Hepatocyte (in vitro differentiated cells): ENCODE measurements at regions not wholly inside any gene's neighbourhood (a gene's known extent, or its start where the extent isn't known, plus 50 kb on each side); places are given as distances from the start of the nearest gene placed in this dataset.
A peak's percentile ranks its signal among the peaks of the same experiment; 100 is the strongest.

Experiments used
- DNase-seq: peaks from one replicate; pipeline ENCODE4 v3.0.0-alpha.2; 2016; ENCODE audit warnings: low spot score
- H2AFZ ChIP-seq: fragments of 200-600 bp; sonication (generic); 2 replicates; pipeline ENCODE4 v1.6.0; 2016; ENCODE audit warnings: antibody characterized with exemption, mild to moderate bottlenecking
- H3K27ac ChIP-seq: fragments of 200-600 bp; sonication (generic); 2 replicates; pipeline ENCODE4 v1.5.1; 2016; ENCODE audit warnings: mild to moderate bottlenecking
- H3K27me3 ChIP-seq: fragments of 200-600 bp; sonication (generic); 2 replicates; pipeline ENCODE4 v1.6.1; 2016
- H3K36me3 ChIP-seq: fragments of 200-600 bp; sonication (generic); replicated peaks from 2 replicates; pipeline ENCODE4 v1.5.1; 2016; ENCODE audit warnings: low read depth; ENCODE audit not compliant: insufficient read depth
- H3K4me1 ChIP-seq: fragments of 200-600 bp; sonication (generic); 2 replicates; pipeline ENCODE4 v1.5.1; 2016; ENCODE audit warnings: mild to moderate bottlenecking, moderate library complexity; ENCODE audit not compliant: insufficient read depth
- H3K4me2 ChIP-seq: fragments of 200-600 bp; sonication (generic); 2 replicates; pipeline ENCODE4 v1.6.0; 2016
- H3K4me3 ChIP-seq: fragments of 200-600 bp; sonication (generic); 2 replicates; pipeline ENCODE4 v1.5.1; 2016; ENCODE audit warnings: mild to moderate bottlenecking
- H3K79me2 ChIP-seq: fragments of 200-600 bp; sonication (generic); 2 replicates; pipeline ENCODE4 v1.6.0; 2017; ENCODE audit warnings: mild to moderate bottlenecking
- H3K9me2 ChIP-seq: fragments of 200-600 bp; sonication (generic); replicated peaks from 2 replicates; pipeline ENCODE4 v1.6.0; 2017; ENCODE audit warnings: mild to moderate bottlenecking; ENCODE audit not compliant: insufficient read depth
- H3K9me3 ChIP-seq: fragments of 200-600 bp; sonication (generic); 2 replicates; pipeline ENCODE4 v1.5.1; 2016; ENCODE audit warnings: low read depth, mild to moderate bottlenecking
- H4K20me1 ChIP-seq: fragments of 200-600 bp; sonication (generic); 2 replicates; pipeline ENCODE4 v1.6.0; 2016; ENCODE audit warnings: mild to moderate bottlenecking; ENCODE audit not compliant: insufficient read depth, poor library complexity, severe bottlenecking
- EZH2 ChIP-seq: fragments of 200-600 bp; sonication (generic); IDR thresholded peaks from 2 replicates; pipeline ENCODE4 v1.6.1; 2016; ENCODE audit warnings: antibody characterized with exemption, mild to moderate bottlenecking, borderline replicate concordance
- EZH2phosphoT487 ChIP-seq: fragments of 200-600 bp; sonication (generic); IDR thresholded peaks from one replicate; pipeline ENCODE4 v1.6.1; 2018; ENCODE audit warnings: antibody characterized with exemption, mild to moderate bottlenecking, low read depth, moderate library complexity; ENCODE audit not compliant: unreplicated experiment, severe bottlenecking
- WGBS: methylation state at CpG from one replicate; pipeline ENCODE4 v1.1.6; 2016; ENCODE audit warnings: low lambda C conversion rate; ENCODE audit errors: missing lambda C conversion rate; 5-methylcytosine and 5-hydroxymethylcytosine counted together
- TF ChIP-seq, protein P1 (sequence below): fragments of 200-600 bp; sonication (generic); IDR thresholded peaks from 2 replicates; pipeline ENCODE4 v1.5.1; 2016; ENCODE audit warnings: antibody characterized with exemption, mild to moderate bottlenecking; ENCODE audit not compliant: poor library complexity

DNA sequence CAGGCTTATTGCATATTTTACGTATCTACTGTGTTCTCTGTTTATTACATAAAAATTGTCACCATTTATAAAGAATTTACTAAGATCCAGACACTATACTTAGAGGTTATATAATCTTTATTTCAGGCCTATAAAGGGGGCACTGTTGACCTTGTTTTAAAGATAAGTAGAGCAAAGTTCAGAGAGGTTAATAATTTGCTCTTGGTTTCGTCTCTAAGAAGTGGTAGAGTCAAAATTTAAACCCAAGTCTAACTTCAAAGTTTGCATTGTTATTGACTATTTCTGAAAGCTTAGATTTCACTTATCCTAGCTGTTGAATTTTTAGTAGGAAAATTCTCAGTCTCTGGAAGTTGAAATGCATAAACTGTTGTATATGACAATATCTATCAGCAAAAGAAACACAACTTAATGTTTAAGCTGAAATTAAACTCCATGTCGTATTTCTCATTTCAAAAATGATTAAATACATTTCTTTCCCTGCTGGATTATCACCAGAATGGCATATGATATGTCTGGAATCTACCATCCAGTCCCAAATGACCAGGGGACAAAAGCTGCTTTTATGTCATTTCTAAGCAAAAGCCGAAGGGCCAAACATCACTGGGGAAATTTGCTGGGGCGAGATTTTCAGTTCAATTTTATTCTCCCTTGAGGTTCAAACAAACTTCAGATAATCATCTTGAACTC, 138.4 kb downstream of the SLC7A11 start:
- H3K4me2 ChIP-seq: peak overlapping the region; percentile 63
- no peak for DNase-seq
- WGBS: 59% methylated on average over 5 of the region's 5 CpGs
- H3K4me1 ChIP-seq: peaks cover 22% of the 10 kb centered on the region
- H3K4me3 ChIP-seq: no peak overlapping the region
- no peaks in the 10 kb centered on the region for H3K36me3 ChIP-seq
- TF ChIP-seq EZH2 (no peak), EZH2phosphoT487 (no peak)
- TF ChIP-seq, protein P1, sequence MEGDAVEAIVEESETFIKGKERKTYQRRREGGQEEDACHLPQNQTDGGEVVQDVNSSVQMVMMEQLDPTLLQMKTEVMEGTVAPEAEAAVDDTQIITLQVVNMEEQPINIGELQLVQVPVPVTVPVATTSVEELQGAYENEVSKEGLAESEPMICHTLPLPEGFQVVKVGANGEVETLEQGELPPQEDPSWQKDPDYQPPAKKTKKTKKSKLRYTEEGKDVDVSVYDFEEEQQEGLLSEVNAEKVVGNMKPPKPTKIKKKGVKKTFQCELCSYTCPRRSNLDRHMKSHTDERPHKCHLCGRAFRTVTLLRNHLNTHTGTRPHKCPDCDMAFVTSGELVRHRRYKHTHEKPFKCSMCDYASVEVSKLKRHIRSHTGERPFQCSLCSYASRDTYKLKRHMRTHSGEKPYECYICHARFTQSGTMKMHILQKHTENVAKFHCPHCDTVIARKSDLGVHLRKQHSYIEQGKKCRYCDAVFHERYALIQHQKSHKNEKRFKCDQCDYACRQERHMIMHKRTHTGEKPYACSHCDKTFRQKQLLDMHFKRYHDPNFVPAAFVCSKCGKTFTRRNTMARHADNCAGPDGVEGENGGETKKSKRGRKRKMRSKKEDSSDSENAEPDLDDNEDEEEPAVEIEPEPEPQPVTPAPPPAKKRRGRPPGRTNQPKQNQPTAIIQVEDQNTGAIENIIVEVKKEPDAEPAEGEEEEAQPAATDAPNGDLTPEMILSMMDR: no peak
- H3K27ac ChIP-seq: peak overlapping the region; percentile 70
- H3K9me3 ChIP-seq: no peaks in the 10 kb centered on the region
- peak overlapping the region; percentile 29 for H2AFZ ChIP-seq
- no peaks in the 10 kb centered on the region for H3K27me3 ChIP-seq
- H4K20me1 ChIP-seq: no peaks in the 10 kb centered on the region
- no peaks in the 10 kb centered on the region for H3K79me2 ChIP-seq
- H3K9me2 ChIP-seq: no peaks in the 10 kb centered on the region

DNA sequence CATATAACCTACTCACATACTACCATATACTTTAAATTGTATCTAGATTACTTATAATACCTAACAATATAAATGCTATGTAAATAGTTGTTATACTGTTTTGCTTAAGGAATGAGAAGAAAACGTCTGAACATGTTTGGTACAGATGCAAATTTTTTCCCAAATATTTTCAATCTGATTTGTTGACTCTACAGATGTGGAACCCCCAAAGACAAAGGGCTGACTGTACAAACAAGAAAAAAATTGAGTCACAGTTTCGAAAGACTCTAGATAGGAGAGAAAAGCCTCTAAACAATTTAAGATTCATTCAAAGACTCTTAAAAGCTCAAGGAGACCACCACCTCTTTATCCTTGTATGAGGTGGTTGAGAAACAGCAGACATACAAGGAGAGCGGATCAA, 142.8 kb downstream of the SLC7A11 start:
- Histone ChIP-seq H3K4me1 (peaks cover 19% of the 10 kb centered on the region), H3K27me3 (no peaks in the 10 kb centered on the region), H3K4me3 (no peak overlapping the region), H3K36me3 (no peaks in the 10 kb centered on the region), H3K4me2 (no peak overlapping the region), H3K9me2 (no peaks in the 10 kb centered on the region), H3K9me3 (no peaks in the 10 kb centered on the region), H2AFZ (no peak overlapping the region), H4K20me1 (no peaks in the 10 kb centered on the region), H3K27ac (no peak overlapping the region), H3K79me2 (no peaks in the 10 kb centered on the region)
- WGBS: 60% methylated on average over 3 of the region's 3 CpGs
- no peak for DNase-seq
- TF ChIP-seq, protein P1: no peak
- no peak for TF ChIP-seq EZH2
- TF ChIP-seq EZH2phosphoT487: no peak

- no peak for DNase-seq
- Histone ChIP-seq H3K9me3 (no peaks in the 10 kb centered on the region), H3K4me3 (no peak overlapping the region), H4K20me1 (no peaks in the 10 kb centered on the region), H3K9me2 (no peaks in the 10 kb centered on the region), H3K79me2 (no peaks in the 10 kb centered on the region), H2AFZ (no peak overlapping the region), H3K27me3 (no peaks in the 10 kb centered on the region), H3K36me3 (no peaks in the 10 kb centered on the region), H3K4me1 (peaks cover 5% of the 10 kb centered on the region), H3K27ac (peak overlapping the region; percentile 21), H3K4me2 (peak overlapping the region; percentile 22)
- TF ChIP-seq, protein P1: no peak
- no peak for TF ChIP-seq EZH2
- TF ChIP-seq EZH2phosphoT487: no peak
- 47% methylated on average over 3 of the region's 3 CpGs for WGBS
These were observed 144.1 kb downstream of the SLC7A11 start for GRCh38 chr4:138097912-138098600.
